Liver (tissue), 8 donors: ENCODE measurements at regions not wholly inside any gene's neighbourhood (a gene's known extent, or its start where the extent isn't known, plus 50 kb on each side); places are given as distances from the start of the nearest gene placed in this dataset.

Experiments used
- DNase-seq: peaks from one replicate; pipeline ENCODE4 v3.0.0-alpha.2; 2017; ENCODE audit warnings: low spot score
- H3K27ac ChIP-seq, 2 donors: one replicate each; pipeline ENCODE4 v1.7.0; 2013; ENCODE audit warnings: inconsistent platforms in 2 of 2, low read length in 2 of 2, control low read depth in 1 of 2, low read depth in 1 of 2, mild to moderate bottlenecking in 1 of 2
- H3K27me3 ChIP-seq, 4 donors: one replicate each; pipeline versions ENCODE4 v1.6.1 to v1.7.0; 2013; ENCODE audit warnings: low read length in 3 of 4, inconsistent platforms in 1 of 4, mild to moderate bottlenecking in 1 of 4, moderate library complexity in 1 of 4; ENCODE audit not compliant: control insufficient read depth in 4 of 4, insufficient read depth in 4 of 4
- H3K36me3 ChIP-seq, 4 donors: one replicate each; pipeline versions ENCODE4 v1.6.1 to v1.7.0; 2013; ENCODE audit warnings: low read length in 3 of 4, mild to moderate bottlenecking in 3 of 4, low read depth in 1 of 4, moderate library complexity in 1 of 4; ENCODE audit not compliant: control insufficient read depth in 4 of 4, insufficient read depth in 3 of 4
- H3K4me1 ChIP-seq, 4 donors: one replicate each; pipeline versions ENCODE4 v1.6.1 to v1.7.0; 2013; ENCODE audit warnings: low read length in 3 of 4, mild to moderate bottlenecking in 3 of 4, moderate library complexity in 1 of 4; ENCODE audit not compliant: control insufficient read depth in 4 of 4, insufficient read depth in 4 of 4
- H3K4me3 ChIP-seq, 3 donors: one replicate each; pipeline versions ENCODE4 v1.6.1 to v1.7.0; 2013; ENCODE audit warnings: low read length in 3 of 3, control low read depth in 1 of 3, low read depth in 1 of 3, mild to moderate bottlenecking in 1 of 3
- H3K9ac ChIP-seq, 2 donors: one replicate each; pipeline ENCODE4 v1.7.0; 2013; ENCODE audit warnings: low read length in 2 of 2, mild to moderate bottlenecking in 2 of 2, moderate library complexity in 2 of 2, control low read depth in 1 of 2, low read depth in 1 of 2
- H3K9me3 ChIP-seq, 4 donors: one replicate each; pipeline versions ENCODE4 v1.6.1 to v1.7.0; 2013; ENCODE audit warnings: low read length in 3 of 4; ENCODE audit not compliant: control insufficient read depth in 4 of 4
- CTCF ChIP-seq: fragments of 150-350 bp; IDR thresholded peaks from 2 replicates; pipeline ENCODE4 v1.5.1; 2017; ENCODE audit warnings: improper control_type of control experiment, low read depth, low read length; ENCODE audit not compliant: missing input control
- EGR1 ChIP-seq, 2 donors: IDR thresholded peaks; 2 replicates each; pipeline ENCODE4 v1.6.1; 2016 to 2018; ENCODE audit warnings: antibody characterized with exemption in 2 of 2, low read depth in 2 of 2
- FOXA2 ChIP-seq: IDR thresholded peaks from 2 replicates; pipeline ENCODE4 v1.6.1; 2016; ENCODE audit warnings: antibody characterized with exemption
- HNF4A ChIP-seq, 2 donors: conservative IDR thresholded peaks; 2 replicates each; pipeline ENCODE4 v1.6.1; 2016; ENCODE audit warnings: antibody characterized with exemption in 2 of 2, mild to moderate bottlenecking in 2 of 2
- HNF4G ChIP-seq: IDR thresholded peaks from 2 replicates; pipeline ENCODE4 v1.6.1; 2016; ENCODE audit warnings: antibody characterized with exemption
- JUND ChIP-seq, 2 donors: IDR thresholded peaks; 2 replicates each; pipeline ENCODE4 v1.6.1; 2016; ENCODE audit warnings: antibody characterized with exemption in 2 of 2
- NR2F2 ChIP-seq: IDR thresholded peaks from 2 replicates; pipeline ENCODE4 v1.6.1; 2016; ENCODE audit warnings: antibody characterized with exemption
- RAD21 ChIP-seq, 2 donors: IDR thresholded peaks; 2 replicates each; pipeline ENCODE4 v1.6.1; 2016; ENCODE audit warnings: antibody characterized with exemption in 2 of 2, mild to moderate bottlenecking in 2 of 2
- REST ChIP-seq: IDR thresholded peaks from 2 replicates; pipeline ENCODE4 v1.6.1; 2016; ENCODE audit warnings: antibody characterized with exemption, mild to moderate bottlenecking
- RXRA ChIP-seq, 2 donors: IDR thresholded peaks; 2 replicates each; pipeline ENCODE4 v1.6.1; 2017 to 2018; ENCODE audit warnings: antibody characterized with exemption in 2 of 2, mild to moderate bottlenecking in 1 of 2
- SP1 ChIP-seq: IDR thresholded peaks from 2 replicates; pipeline ENCODE4 v1.6.1; 2018; ENCODE audit warnings: antibody characterized with exemption, mild to moderate bottlenecking
- TAF1 ChIP-seq: conservative IDR thresholded peaks from 2 replicates; pipeline ENCODE4 v1.6.1; 2016; ENCODE audit warnings: antibody characterized with exemption, mild to moderate bottlenecking
- YY1 ChIP-seq: IDR thresholded peaks from 2 replicates; pipeline ENCODE4 v1.6.1; 2016; ENCODE audit warnings: antibody characterized with exemption, mild to moderate bottlenecking
- WGBS: extraction: QIAGEN DNeasy Blood & Tissue Kit; methylation state at CpG from one replicate; pipeline ENCODE4 v1.1.7; 2013; 5-methylcytosine and 5-hydroxymethylcytosine counted together
- TF ChIP-seq, protein P1 (sequence below): IDR thresholded peaks from 2 replicates; pipeline ENCODE4 v1.6.1; 2016; ENCODE audit warnings: antibody characterized with exemption
- TF ChIP-seq, protein P2 (sequence below): IDR thresholded peaks from 2 replicates; pipeline ENCODE4 v1.6.1; 2016; ENCODE audit warnings: antibody characterized with exemption
- donor health status: healthy.
- donor health status: healthy.
- donor health status: healthy.
- donor health status: healthy.
- donor health status: healthy.

DNA sequence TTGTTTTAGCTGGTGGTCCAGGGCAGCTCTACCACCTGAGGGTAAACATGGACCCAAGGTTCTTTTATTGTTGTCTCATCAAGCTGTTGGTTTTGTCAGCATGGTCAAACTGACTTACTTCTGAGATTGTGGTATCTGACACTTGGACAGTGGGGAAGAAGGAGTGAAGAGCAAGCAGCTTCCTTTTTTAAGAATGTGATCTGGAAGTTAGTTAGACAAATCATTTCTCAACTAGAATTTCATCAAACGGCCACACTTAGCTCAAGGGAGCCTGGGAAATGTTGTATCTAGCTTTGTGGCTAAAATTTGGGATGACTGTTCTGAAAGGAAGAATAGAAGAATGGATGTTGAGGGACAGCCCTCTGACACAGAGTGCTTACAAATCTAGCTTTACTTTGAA lies 215.2 kb downstream of the ZNF621 start:
- Histone ChIP-seq H3K36me3 (no peaks in the 10 kb centered on the region), H3K27ac (no peak overlapping the region), H3K27me3 (no peaks in the 10 kb centered on the region), H3K4me3 (no peak overlapping the region), H3K4me1 (no peaks in the 10 kb centered on the region), H3K9ac (no peak overlapping the region), H3K9me3 (no peaks in the 10 kb centered on the region)
- WGBS: 57% methylated on average over 1 of the region's 1 CpG
- no peak for TF ChIP-seq RXRA (IDR thresholded peaks at IDR 0.05)
- TF ChIP-seq REST: no peak
- TF ChIP-seq JUND (IDR thresholded peaks at IDR 0.05): no peak
- no peak for TF ChIP-seq HNF4G
- DNase-seq: no peak

DNA sequence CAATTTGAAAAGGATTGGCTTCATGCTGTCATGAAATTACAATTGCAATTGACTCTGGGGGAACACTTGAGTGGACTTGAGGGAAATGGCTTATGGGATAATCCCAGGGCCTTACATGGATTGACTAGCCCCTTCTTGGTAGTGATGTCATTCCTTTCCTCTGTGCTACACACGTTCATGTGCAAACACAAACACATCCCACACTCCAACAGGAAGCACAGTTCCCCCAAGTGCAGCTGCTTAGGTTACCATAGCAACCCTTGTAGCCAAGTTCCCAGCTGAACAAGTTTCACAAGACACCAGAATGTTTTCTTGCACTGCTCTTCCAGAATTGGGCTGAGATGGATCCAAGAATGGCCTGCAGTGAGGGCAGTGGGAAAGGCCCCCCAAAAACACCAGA lies 217.0 kb downstream of the ZNF621 start:
- Histone ChIP-seq H3K9ac (no peak overlapping the region), H3K9me3 (no peaks in the 10 kb centered on the region), H3K36me3 (no peaks in the 10 kb centered on the region), H3K27ac (no peak overlapping the region), H3K4me3 (no peak overlapping the region), H3K27me3 (no peaks in the 10 kb centered on the region), H3K4me1 (no peaks in the 10 kb centered on the region)
- 29% methylated on average over 1 of the region's 1 CpG for WGBS
- DNase-seq: no peak
- TF ChIP-seq CTCF (no peak), EGR1 (IDR thresholded peaks at IDR 0.05; ENCODE audit: low read depth in 2 of 2) (no peak), YY1 (no peak), NR2F2 (no peak), RXRA (IDR thresholded peaks at IDR 0.05) (no peak), RAD21 (IDR thresholded peaks at IDR 0.05) (no peak), JUND (IDR thresholded peaks at IDR 0.05) (no peak)

- WGBS: 91% methylated on average over 2 of the region's 2 CpGs
- no peak overlapping the region for H3K27ac ChIP-seq
- H3K9me3 ChIP-seq: no peaks in the 10 kb centered on the region
- DNase-seq: no peak
- H3K4me1 ChIP-seq: no peaks in the 10 kb centered on the region
- H3K27me3 ChIP-seq: no peaks in the 10 kb centered on the region
- no peaks in the 10 kb centered on the region for H3K36me3 ChIP-seq
- H3K4me3 ChIP-seq: no peak overlapping the region
- no peak overlapping the region for H3K9ac ChIP-seq
- TF ChIP-seq, protein P1, sequence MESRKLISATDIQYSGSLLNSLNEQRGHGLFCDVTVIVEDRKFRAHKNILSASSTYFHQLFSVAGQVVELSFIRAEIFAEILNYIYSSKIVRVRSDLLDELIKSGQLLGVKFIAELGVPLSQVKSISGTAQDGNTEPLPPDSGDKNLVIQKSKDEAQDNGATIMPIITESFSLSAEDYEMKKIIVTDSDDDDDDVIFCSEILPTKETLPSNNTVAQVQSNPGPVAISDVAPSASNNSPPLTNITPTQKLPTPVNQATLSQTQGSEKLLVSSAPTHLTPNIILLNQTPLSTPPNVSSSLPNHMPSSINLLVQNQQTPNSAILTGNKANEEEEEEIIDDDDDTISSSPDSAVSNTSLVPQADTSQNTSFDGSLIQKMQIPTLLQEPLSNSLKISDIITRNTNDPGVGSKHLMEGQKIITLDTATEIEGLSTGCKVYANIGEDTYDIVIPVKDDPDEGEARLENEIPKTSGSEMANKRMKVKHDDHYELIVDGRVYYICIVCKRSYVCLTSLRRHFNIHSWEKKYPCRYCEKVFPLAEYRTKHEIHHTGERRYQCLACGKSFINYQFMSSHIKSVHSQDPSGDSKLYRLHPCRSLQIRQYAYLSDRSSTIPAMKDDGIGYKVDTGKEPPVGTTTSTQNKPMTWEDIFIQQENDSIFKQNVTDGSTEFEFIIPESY: no peak
- TF ChIP-seq TAF1: no peak
- no peak for TF ChIP-seq SP1
- TF ChIP-seq, protein P2, sequence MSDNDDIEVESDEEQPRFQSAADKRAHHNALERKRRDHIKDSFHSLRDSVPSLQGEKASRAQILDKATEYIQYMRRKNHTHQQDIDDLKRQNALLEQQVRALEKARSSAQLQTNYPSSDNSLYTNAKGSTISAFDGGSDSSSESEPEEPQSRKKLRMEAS: no peak
- no peak for TF ChIP-seq YY1
- no peak for TF ChIP-seq FOXA2
- TF ChIP-seq RXRA (IDR thresholded peaks at IDR 0.05): no peak
- no peak for TF ChIP-seq RAD21 (IDR thresholded peaks at IDR 0.05)
- no peak for TF ChIP-seq CTCF
- no peak for TF ChIP-seq HNF4A (conservative IDR thresholded peaks at IDR 0.05)
Observed at GRCh38 chr3:40745381-40746106, 220.8 kb downstream of the ZNF621 start.
